Osteocyte (in vitro differentiated cells): ENCODE measurements at regions not wholly inside any gene's neighbourhood (a gene's known extent, or its start where the extent isn't known, plus 50 kb on each side); places are given as distances from the start of the nearest gene placed in this dataset.

ENCODE experiments used
- DNase-seq: peaks from one replicate; pipeline ENCODE4 v3.0.0; 2021; ENCODE audit warnings: mixed read lengths; ENCODE audit not compliant: unreplicated experiment; ENCODE audit errors: extremely low spot score
- H3K27ac Mint-ChIP-seq: one replicate; pipeline ENCODE4 v1.8.0; 2021; ENCODE audit warnings: mild to moderate bottlenecking, mixed read lengths; ENCODE audit not compliant: unreplicated experiment
- H3K27me3 Mint-ChIP-seq: one replicate; pipeline ENCODE4 v1.8.0; 2021; ENCODE audit warnings: mixed read lengths; ENCODE audit not compliant: unreplicated experiment
- H3K36me3 Mint-ChIP-seq: one replicate; pipeline ENCODE4 v1.8.0; 2021; ENCODE audit warnings: mixed read lengths; ENCODE audit not compliant: unreplicated experiment
- H3K4me1 Mint-ChIP-seq: one replicate; pipeline ENCODE4 v1.8.0; 2021; ENCODE audit warnings: mixed read lengths; ENCODE audit not compliant: unreplicated experiment
- H3K4me3 Mint-ChIP-seq: one replicate; pipeline ENCODE4 v1.8.0; 2021; ENCODE audit warnings: mild to moderate bottlenecking, moderate library complexity, mixed read lengths; ENCODE audit not compliant: unreplicated experiment
- H3K9me3 Mint-ChIP-seq: one replicate; pipeline ENCODE4 v1.8.0; 2021; ENCODE audit warnings: mixed read lengths; ENCODE audit not compliant: unreplicated experiment
- TF ChIP-seq, protein P1 (sequence below): fragments of 200-600 bp; sonication (generic); IDR thresholded peaks from 2 replicates; pipeline ENCODE4 v1.5.0; 2021; ENCODE audit warnings: antibody characterized with exemption, mild to moderate bottlenecking, moderate library complexity

DNA sequence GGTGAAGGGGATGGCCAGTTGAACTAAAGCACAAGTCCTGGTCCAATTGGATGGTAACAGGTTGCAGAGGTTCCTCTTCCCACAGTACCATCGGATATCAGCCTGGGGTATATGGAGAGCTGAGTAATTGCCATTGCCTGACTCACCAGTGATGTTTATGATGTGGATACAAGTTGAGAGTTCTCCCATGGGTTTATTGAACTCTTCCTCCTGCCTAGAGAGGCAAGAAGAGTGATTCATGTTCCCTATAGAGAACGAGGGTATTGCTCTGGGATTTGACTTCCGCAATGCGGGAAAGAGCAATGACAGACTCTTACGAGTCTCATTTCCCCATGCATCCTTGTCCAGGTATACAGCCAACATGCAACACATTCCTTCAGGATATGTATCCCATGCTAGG, 111.3 kb upstream of the PCDH9 start:
- Mint-ChIP-seq H3K27me3 (no peaks in the 10 kb centered on the region), H3K4me3 (no peak overlapping the region), H3K27ac (no peak overlapping the region), H3K36me3 (no peaks in the 10 kb centered on the region), H3K9me3 (no peaks in the 10 kb centered on the region), H3K4me1 (no peaks in the 10 kb centered on the region)
- TF ChIP-seq, protein P1, sequence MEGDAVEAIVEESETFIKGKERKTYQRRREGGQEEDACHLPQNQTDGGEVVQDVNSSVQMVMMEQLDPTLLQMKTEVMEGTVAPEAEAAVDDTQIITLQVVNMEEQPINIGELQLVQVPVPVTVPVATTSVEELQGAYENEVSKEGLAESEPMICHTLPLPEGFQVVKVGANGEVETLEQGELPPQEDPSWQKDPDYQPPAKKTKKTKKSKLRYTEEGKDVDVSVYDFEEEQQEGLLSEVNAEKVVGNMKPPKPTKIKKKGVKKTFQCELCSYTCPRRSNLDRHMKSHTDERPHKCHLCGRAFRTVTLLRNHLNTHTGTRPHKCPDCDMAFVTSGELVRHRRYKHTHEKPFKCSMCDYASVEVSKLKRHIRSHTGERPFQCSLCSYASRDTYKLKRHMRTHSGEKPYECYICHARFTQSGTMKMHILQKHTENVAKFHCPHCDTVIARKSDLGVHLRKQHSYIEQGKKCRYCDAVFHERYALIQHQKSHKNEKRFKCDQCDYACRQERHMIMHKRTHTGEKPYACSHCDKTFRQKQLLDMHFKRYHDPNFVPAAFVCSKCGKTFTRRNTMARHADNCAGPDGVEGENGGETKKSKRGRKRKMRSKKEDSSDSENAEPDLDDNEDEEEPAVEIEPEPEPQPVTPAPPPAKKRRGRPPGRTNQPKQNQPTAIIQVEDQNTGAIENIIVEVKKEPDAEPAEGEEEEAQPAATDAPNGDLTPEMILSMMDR, result no peak
- no peak for DNase-seq

DNA sequence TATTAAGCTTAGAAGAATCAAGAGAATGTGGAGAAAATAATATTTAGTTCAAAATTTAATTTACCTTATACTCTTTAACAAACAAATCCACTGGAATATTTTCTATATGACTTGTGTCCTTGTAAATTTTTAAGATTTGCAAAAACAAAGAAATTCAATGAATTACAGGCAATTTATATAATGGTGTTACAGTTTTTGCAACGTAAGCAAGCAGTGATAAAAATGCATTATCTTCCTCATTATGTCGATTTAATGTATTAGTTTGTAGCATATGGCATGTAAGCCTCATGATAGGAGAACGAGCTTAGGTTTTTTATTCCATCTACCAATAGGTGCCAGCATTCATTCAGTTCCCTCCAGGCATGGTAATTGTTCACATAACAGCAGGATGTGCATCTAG, 100.0 kb upstream of the PCDH9 start:
- TF ChIP-seq, protein P1, result no peak
- Mint-ChIP-seq H3K27ac (no peak overlapping the region), H3K4me3 (no peak overlapping the region), H3K4me1 (no peaks in the 10 kb centered on the region), H3K9me3 (no peaks in the 10 kb centered on the region), H3K36me3 (no peaks in the 10 kb centered on the region), H3K27me3 (no peaks in the 10 kb centered on the region)
- DNase-seq, result no peak

DNA sequence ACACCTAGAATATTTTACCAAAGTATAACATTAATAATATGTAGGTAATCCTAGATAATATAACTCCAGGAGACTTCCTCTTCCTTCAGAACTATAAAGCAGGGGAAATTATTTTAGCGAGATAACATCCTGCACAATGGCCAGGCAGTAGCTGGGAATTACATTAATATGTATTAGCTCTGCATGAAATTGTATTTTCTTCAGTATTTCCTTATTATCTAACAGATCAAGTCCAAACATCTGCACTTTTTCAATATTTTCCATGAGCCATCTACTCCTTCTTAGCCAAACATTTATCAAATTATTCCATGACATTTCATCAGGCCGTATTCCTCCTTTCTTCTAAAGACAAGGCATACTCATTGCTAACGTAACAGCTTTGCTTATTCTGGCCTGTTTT, 98.8 kb upstream of the PCDH9 start:
- TF ChIP-seq, protein P1, result no peak

DNA sequence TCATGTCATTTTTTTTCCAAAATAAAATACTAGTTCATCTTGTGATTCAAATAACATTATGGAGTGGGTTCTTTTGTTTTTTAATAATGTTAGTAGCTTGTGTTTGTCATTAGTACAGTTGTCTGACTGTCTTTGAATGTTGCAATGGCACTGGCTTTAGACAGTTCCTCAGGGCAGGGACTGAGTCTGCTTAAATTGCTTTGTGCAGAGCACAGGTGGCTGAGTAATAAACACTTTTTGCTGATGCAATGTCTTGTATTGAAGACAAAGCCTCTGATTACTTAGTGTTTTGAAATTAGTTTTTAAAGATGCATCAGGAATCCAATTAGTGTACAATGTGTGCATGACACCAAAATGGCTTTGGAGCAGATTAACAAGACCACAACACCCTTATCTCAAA, 88.7 kb upstream of the PCDH9 start:
- Mint-ChIP-seq H3K27ac (no peak overlapping the region), H3K4me1 (no peaks in the 10 kb centered on the region), H3K36me3 (no peaks in the 10 kb centered on the region), H3K4me3 (no peak overlapping the region), H3K9me3 (peaks cover 4% of the 10 kb centered on the region), H3K27me3 (no peaks in the 10 kb centered on the region)
- TF ChIP-seq, protein P1, result no peak
- no peak for DNase-seq

More for the DNA sequence above, 98.8 kb upstream of the PCDH9 start:
- Mint-ChIP-seq H3K27me3 (no peaks in the 10 kb centered on the region), H3K9me3 (no peaks in the 10 kb centered on the region), H3K36me3 (no peaks in the 10 kb centered on the region), H3K4me1 (no peaks in the 10 kb centered on the region), H3K27ac (no peak overlapping the region), H3K4me3 (no peak overlapping the region)
- no peak for DNase-seq

DNA sequence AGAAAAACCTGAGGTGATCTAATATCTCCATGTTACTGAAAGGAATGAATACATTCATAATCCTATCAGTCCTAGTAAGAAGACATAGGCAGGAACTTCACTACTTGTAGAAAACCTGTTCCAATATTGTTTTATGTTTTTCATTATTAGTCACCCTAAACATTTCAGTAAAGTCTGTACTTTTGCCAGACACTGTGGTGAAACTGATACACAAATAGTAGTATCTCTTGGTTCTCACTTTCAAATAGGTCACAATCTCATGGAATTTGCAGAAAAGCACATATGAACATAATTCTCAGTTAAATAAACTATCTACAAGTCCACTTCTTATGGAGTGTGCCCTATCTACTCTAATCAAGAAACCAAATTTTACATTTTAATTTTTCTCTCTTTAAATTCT, 88.3 kb upstream of the PCDH9 start:
- H3K4me1 Mint-ChIP-seq, result no peaks in the 10 kb centered on the region
- no peak overlapping the region for H3K4me3 Mint-ChIP-seq
- TF ChIP-seq, protein P1, result no peak
- no peaks in the 10 kb centered on the region for H3K27me3 Mint-ChIP-seq
- H3K27ac Mint-ChIP-seq, result no peak overlapping the region
- no peak for DNase-seq
- no peaks in the 10 kb centered on the region for H3K36me3 Mint-ChIP-seq
- peaks cover 4% of the 10 kb centered on the region for H3K9me3 Mint-ChIP-seq
